Esophagus muscularis mucosa (tissue), 3 donors: ENCODE measurements at regions not wholly inside any gene's neighbourhood (a gene's known extent, or its start where the extent isn't known, plus 50 kb on each side); places are given as distances from the start of the nearest gene placed in this dataset.

ENCODE experiments used
- POLR2A ChIP-seq: fragments of 450-650 bp; IDR thresholded peaks from one replicate; pipeline ENCODE4 v1.6.1; 2017; ENCODE audit warnings: antibody characterized with exemption, moderate library complexity, mild to moderate bottlenecking, low read depth
- POLR2AphosphoS5 ChIP-seq, 2 donors: sonication (generic); formaldehyde crosslinking; IDR thresholded peaks; one replicate each; pipeline ENCODE4 v1.6.1; 2017; ENCODE audit warnings: antibody characterized with exemption in 2 of 2
- TF ChIP-seq, protein P1 (sequence below), 3 experiments: fragments of 200-600 bp in 2 of 3; fragments of 450-650 bp in 1 of 3; sonication (generic) in 2 of 3; IDR thresholded peaks; one replicate each; pipeline ENCODE4 v1.5.1; 2017 to 2019; ENCODE audit warnings: antibody characterized with exemption in 3 of 3, mild to moderate bottlenecking in 2 of 3, moderate library complexity in 1 of 3

DNA sequence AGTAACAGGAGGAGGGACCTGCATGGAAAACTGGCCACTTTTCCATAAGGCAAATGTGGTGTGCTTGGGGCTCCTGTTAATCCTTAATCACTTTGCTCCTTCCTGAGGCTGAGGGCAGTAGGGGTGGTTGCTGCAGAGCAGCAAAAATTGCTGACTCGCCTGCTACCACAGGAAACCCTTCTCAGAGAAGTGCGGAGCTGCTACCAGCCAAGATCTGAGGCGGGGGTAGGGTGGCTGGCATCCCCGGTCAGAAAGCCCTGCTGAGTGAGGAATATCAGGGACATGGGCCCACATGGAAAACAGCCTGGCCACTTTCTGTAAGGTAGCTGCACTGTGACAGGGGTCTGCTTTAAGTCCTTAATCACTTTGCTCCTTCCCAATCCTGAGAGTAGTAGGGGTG, 192.4 kb upstream of the GHR start:
- TF ChIP-seq POLR2AphosphoS5 (IDR thresholded peaks at IDR 0.05): no peak
- TF ChIP-seq, protein P1, sequence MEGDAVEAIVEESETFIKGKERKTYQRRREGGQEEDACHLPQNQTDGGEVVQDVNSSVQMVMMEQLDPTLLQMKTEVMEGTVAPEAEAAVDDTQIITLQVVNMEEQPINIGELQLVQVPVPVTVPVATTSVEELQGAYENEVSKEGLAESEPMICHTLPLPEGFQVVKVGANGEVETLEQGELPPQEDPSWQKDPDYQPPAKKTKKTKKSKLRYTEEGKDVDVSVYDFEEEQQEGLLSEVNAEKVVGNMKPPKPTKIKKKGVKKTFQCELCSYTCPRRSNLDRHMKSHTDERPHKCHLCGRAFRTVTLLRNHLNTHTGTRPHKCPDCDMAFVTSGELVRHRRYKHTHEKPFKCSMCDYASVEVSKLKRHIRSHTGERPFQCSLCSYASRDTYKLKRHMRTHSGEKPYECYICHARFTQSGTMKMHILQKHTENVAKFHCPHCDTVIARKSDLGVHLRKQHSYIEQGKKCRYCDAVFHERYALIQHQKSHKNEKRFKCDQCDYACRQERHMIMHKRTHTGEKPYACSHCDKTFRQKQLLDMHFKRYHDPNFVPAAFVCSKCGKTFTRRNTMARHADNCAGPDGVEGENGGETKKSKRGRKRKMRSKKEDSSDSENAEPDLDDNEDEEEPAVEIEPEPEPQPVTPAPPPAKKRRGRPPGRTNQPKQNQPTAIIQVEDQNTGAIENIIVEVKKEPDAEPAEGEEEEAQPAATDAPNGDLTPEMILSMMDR (IDR thresholded peaks at IDR 0.05): no peak
- no peak for TF ChIP-seq POLR2A
